Left lobe of liver (tissue), 2 donors: ENCODE measurements at regions not wholly inside any gene's neighbourhood (a gene's known extent, or its start where the extent isn't known, plus 50 kb on each side); places are given as distances from the start of the nearest gene placed in this dataset.

Experiments used
- ATAC-seq: fragments of 200-7000 bp; cut with Tn5 transposase; one replicate; pipeline ENCODE4 v1.9.1; 2020; ENCODE audit warnings: mild to moderate bottlenecking, moderate library complexity
- DNase-seq: peaks from one replicate; pipeline ENCODE4 v3.0.0-alpha.2; 2020; ENCODE audit warnings: low spot score
- donor health status: DM: no; HTN: no; CAD: no; lungs with moderate emphysema.
- donor health status: DM: no; HTN: yes; CAD: no.

GRCh38 chr5:6806668-6807067 lies 93.4 kb downstream of the TENT4A start:
- no peak for ATAC-seq
- DNase-seq: no peak

- ATAC-seq (no peak), DNase-seq (no peak)
These were observed 95.2 kb downstream of the TENT4A start for GRCh38 chr5:6808462-6808861.

DNA sequence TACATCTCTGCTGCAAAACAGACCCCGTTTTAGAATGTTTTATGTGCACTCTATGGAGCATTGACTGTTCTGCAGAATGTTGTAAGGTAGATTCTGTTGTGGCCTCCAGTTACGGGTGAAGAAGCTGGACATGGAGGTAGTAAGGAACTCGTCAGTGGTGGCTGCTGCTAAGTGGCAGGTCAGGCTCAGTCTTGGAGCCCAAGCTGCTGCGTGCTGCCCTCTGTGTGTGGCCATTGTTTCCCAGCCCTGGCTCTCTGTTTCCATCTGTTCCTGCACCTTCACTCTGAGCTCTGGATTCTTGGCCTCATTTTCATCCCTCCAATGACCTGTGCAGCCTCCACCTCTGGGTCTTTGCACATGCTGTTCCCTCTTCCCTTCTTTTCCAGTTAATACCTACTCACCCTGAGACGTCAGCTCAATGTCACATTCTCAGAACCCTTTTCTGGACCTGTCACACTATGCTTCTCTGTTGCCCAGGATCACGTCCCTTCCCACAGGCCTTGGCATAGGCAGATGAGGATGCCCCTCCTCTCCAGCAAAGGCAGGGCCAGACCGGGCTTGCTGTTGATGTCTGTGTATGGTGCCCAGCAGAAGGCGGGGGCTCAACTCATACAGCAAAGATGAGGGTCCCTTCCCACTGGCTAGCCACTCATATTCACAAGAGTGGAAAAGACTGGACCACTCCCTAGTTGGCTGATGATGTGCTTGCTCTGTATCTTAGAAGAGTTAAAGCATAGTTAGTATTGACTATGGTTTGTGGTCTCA lies 97.6 kb downstream of the TENT4A start:
- no peak for ATAC-seq

GRCh38 chr5:6812091-6812490 lies 98.9 kb downstream of the TENT4A start:
- no peak for DNase-seq
- no peak for ATAC-seq

More for the DNA sequence above, 97.6 kb downstream of the TENT4A start:
- DNase-seq: no peak

- peak; percentile 67 for ATAC-seq
- no peak for DNase-seq
These were observed 99.8 kb downstream of the TENT4A start for GRCh38 chr5:6812800-6813731.

GRCh38 chr5:6814816-6815215 lies 101.6 kb downstream of the TENT4A start:
- DNase-seq: no peak

GRCh38 chr5:6818594-6819511 lies 105.6 kb downstream of the TENT4A start:
- DNase-seq (no peak), ATAC-seq (no peak)

More at GRCh38 chr5:6814816-6815215, 101.6 kb downstream of the TENT4A start:
- no peak for ATAC-seq

DNA sequence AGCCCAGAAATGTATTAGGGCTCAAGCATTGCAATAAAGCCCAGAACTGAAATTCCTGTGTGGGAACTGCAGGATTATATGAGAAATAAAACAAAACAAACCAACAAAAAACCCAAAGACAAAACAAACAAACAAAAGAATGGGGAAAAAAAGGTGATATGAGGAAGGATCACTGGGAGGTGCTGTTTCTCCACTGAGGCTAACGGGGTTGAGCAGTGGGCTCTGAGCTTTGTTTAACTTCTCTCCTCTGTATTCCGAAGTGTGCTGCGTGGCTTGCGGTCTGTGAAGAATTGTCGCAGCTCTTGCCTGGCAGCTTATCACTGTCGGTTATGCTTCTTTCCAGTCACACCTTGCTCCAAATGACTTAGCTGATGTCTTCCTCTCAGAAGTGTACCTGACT lies 106.3 kb downstream of the TENT4A start:
- no peak for DNase-seq
- no peak for ATAC-seq

DNA sequence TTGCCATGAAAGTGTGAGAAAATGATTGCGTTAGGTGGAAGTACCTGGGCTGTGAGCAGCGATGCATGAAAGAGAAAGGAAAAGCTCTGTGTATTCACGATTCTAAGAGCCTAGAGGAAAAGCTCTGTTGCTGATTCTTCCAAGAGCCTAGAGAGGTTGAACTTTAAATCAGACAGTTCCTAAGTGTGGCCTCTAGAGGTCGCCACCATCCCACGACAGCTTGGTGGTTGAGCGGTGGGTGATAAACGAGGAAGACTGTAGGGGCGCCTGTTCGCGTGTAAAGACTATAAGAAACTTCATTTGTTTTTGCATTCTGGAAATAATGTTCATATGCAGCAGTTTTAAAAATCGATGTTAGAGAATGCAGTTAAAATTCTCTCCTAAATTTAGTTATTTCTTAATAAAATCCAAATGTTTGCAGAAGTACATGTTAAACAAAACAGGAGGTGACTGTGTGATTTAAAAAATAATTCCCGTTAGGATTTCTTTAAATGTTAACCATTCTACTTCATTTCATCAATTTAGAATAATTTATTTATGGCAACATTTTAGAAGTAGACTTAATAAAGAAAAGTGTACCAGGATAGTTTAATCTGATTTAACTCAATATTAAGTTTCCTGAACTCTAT lies 107.7 kb downstream of the TENT4A start:
- DNase-seq (no peak), ATAC-seq (peak; percentile 62)

DNA sequence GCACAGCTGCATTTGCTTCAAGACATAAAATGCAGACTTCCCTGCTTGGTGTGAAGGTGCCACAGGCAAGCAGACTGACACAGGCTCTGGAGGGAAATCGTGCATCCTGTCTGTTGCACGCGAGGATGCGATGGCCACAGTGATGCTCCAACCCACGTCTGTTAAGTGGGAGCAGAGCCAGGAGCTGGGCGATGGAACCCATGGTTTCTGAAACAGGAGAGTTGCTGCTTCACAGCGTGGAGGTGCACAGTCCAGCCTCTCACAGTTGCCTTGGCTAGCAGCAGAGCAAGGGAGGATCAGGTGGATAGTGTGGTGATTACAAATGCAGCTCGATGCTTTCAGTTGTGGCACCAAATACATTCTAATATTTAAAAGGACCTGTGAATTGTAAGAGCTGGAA lies 108.8 kb downstream of the TENT4A start:
- ATAC-seq (no peak), DNase-seq (no peak)

DNA sequence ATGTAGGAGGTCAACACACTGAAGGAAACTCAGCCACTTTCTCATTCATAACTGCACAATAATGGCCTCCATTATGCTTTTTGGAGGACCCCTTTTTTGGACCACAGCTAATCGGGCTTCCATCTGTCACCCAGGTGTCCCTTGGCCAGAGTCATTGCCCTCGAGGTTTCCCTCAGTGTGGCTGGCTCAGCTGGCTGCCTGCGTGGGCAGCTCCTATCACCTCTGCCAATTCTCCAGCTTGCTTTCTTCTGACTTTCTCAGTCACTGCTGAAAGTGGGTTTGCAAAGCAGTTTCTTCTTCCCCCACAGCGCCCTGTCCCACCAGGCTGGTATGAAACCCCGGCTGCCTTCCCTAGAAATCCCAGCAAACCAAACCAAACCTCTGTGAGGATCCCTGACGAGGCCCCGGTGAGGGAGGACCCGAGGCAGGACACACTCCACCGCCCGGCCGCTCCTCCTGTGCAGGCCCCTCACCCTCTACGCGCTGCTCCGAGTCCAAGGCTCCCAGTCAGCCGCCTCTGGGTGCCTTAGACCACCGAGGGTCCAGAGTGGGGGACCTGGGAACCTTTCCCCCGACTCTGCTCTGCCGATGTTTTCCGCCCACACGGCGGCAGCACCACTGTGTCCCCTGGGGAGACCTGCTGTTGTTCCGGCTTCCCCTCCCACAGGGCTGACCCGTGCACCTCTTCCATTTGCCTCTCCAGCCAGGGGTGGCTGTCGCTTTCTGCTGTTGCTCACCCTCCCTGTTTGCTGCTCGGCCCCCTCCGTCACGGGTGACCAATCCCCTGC lies 109.5 kb downstream of the TENT4A start:
- ATAC-seq (no peak), DNase-seq (no peak)

DNA sequence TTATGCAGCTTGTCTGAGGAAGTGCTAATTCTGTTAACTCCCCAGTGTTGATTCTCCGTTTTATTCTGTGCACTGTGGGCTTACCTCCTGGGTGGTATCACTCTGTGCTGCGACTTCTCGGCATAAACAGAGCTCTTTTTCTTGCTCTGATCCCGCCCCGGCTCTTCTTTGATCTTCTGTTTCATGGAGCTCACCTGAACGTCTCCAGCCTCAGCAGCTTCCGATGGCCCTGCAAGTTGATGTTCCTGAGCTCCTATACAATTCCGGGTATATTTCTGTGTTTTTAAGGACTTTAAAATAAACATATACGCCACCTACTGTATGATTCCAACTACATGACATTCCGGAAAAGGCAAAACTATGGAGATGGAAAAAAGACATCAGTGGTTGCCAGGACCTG lies 110.8 kb downstream of the TENT4A start:
- DNase-seq: no peak
- ATAC-seq: no peak

- no peak for DNase-seq
- ATAC-seq: no peak
These were observed 112.5 kb downstream of the TENT4A start for GRCh38 chr5:6825678-6826244.

DNA sequence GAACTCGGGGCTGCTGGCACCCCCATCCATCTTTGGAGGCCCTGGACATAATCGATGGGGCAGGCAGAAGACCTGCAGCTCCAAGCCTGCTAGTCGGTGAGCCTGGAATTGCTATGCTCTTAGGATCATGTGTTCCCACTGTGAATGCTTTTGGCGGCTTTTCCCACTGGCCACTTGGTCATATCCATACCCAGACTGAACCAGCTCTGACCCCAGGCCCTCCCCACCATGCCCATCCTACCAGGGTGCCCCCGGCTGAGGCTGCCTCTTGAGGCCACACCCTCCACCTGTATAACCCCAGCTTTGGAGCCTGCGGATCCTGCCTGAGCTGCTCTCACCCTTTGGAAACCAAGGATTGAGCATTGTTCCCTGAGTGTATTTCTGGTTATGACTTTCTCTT lies 113.5 kb downstream of the TENT4A start:
- no peak for ATAC-seq

DNA sequence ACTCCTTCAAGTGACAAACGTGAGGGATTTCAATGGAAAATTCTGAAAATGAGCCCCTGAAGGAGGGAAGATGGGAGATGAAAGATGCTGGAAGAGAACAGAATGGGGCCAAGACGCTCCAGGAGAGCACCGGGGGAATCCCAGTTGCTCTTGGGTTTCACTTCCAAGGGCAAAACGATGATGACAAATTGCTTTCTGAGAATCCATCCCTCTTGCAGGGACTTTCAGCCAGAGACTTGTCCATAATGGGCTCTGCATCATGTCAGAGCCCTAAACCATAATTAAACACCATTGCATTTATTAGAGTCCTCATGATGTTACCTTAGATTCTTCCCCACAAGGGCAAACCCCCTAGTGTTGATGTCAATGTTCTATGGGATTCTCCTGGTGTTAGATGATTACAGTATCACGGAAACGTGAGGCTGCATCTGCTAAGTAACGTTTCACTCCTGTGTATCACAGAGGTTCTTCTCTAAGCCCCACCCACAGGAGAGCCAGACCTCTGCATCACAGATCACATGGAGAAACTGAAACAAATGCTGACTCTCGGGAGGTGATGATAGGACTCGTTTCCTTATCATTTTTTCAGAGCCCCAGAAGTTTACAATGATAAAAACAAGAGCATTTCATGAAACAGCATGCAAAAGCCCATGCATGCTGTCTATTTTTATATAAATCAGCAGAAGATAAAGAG lies 114.4 kb downstream of the TENT4A start:
- no peak for DNase-seq
- ATAC-seq: no peak

More for the DNA sequence above, 113.5 kb downstream of the TENT4A start:
- DNase-seq: no peak

- ATAC-seq: no peak
- DNase-seq: no peak
These were observed 116.0 kb downstream of the TENT4A start for GRCh38 chr5:6829150-6829784.

DNA sequence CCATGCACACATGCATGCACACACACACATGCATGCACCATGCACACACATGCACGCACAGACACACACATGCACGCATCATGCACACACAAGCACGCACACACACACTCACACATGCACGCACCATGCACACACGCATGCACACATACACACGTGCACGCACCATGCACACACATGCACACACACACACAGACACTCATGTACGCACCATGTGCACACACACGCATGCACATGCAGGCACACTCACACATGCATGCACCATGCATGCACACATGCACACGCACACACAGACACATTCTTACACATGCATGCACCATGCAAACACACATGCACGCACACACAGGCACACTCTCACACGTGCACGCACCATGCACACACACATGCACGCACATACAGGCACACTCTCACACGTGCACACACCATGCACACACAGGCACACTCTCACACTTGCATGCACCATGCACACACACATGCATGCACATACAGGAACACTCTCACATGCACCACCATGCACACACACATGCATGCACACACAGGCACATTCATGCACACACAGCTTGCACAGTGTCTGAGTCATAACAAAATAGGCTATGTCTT lies 117.5 kb downstream of the TENT4A start:
- DNase-seq (no peak), ATAC-seq (no peak)
